GM12801 (cell line): ENCODE measurements at regions not wholly inside any gene's neighbourhood (a gene's known extent, or its start where the extent isn't known, plus 50 kb on each side); places are given as distances from the start of the nearest gene placed in this dataset.

Source experiments
- CTCF ChIP-seq: IDR thresholded peaks from one replicate; pipeline ENCODE4 v1.5.1; 2011; ENCODE audit warnings: control low read depth; ENCODE audit not compliant: insufficient read length; ENCODE audit errors: extremely low read depth

GRCh38 chr12:46554460-46554859 lies 181.9 kb upstream of the SLC38A2 start:
- TF ChIP-seq CTCF: no peak

DNA sequence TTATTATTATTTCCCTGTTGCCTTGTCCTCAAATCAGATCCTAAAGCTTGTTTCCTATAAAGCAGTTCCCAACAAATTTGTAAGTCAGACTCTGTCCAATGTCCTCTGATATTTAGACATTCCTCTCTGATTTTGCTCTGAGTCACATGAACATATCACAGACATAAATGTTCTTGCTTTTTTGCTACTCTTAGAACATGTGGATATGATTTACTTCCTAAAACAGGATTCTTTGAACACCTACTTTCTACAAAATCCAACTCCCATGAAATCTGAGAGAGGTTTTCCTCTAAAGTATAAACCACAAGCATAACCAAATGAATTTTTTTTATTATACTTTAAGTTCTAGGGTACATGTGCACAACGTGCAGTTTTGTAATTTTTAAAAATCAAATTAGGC lies 181.3 kb upstream of the SLC38A2 start:
- no peak for TF ChIP-seq CTCF

DNA sequence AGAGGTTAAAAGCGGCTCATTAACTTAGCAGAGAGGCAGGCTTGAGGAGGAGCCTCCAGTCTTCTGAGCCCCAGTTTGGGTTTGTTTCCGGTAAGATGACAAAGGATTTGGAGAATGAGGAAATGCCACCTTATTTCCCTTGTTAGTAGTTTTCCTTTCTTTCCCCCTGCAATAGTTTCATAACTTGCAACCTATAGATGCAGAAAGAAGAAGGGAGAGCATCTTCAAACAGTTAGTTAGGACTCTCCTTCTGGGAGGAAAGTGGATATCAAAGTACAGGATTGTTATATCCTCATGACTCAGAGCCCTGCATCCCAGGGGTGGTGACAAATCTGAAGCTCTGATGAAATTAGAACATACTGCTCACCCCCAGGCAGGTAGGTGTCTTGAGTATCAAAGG lies 180.7 kb upstream of the SLC38A2 start:
- no peak for TF ChIP-seq CTCF

DNA sequence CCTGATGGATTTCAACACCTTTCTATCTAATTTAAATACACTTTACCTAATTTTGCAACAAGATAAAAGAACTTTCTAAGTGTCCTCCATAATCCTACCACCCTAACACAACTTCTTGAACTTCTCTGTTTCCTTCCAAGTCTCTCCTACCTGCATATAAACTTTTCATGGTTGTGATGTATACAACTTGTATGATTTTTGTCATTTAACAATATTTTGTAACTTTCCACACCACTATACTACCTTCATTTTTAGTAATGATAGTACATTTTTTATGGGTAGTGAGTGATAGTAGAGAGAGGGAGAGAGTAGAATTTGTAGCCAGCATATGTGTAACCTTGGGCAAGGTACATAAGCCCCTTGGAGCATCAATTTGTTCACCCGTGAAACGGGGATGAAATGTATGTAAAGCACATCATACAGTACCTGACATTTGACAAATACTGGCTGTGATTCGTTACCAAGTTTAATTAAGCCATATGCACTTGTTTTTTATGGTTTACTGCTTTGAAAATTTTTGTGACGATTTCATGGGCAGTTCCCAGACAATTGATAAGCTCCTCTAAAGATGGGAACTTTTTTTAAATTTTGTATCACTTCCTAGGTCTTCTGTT lies 177.8 kb upstream of the SLC38A2 start:
- TF ChIP-seq CTCF: no peak

DNA sequence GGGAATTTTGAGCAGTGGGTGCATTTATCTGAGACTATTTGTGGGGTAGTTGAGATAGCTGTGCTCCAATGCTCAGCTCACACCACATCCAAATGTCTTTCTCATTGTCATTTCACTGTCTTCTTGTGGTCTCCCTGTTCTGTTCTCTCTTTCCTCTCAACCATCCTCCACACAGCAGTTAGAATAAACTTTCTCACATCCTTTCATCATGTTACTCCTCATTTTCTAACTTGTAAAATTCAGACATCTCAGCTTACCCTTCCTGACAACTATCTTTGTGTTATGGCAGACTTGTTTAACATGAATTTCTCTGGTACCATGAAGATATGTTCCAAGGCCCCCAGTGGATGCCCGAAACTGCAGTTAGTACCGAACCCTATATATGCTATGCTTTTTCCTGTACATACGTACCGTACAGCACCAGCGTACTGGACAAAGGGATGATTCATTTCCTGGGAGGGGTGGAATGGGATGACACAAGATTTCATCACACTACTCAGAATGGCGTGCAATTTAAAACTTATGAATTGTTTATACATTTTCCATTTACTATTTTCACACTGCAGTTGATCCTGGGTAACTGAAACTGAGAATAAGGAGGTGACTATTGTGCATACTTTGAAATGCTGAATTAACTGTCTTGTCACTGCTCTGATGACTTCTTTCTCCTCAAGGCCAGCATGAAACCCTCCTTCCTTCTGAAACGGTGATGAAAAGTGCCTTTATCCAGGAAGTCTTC lies 177.1 kb upstream of the SLC38A2 start:
- TF ChIP-seq CTCF: no peak

GRCh38 chr12:46548605-46549071 lies 176.1 kb upstream of the SLC38A2 start:
- no peak for TF ChIP-seq CTCF

- no peak for TF ChIP-seq CTCF
Measured at GRCh38 chr12:46547421-46548354, 175.1 kb upstream of the SLC38A2 start.
